ENCODE measurements at regions not wholly inside any gene's neighbourhood (a gene's known extent, or its start where the extent isn't known, plus 50 kb on each side); places are given as distances from the start of the nearest gene placed in this dataset.

- intact Hi-C loops (cut with micrococcal nuclease): no loop called here
- no peaks in the 10 kb centered on the region for H3K27me3 ChIP-seq (ENCODE audit: low read depth)
- H3K36me3 ChIP-seq: no peaks in the 10 kb centered on the region
These were observed 308.4 kb downstream of the SQOR start for GRCh38 chr15:45943240-45943639.

GRCh38 chr15:45946111-45946510 is 311.3 kb downstream of the SQOR start:
- H3K4me3 ChIP-seq: no peak overlapping the region
- no peaks in the 10 kb centered on the region for H3K27me3 ChIP-seq (ENCODE audit: low read depth)
- peaks cover 3% of the 10 kb centered on the region for H3K9me3 ChIP-seq (replicated peaks)
- H3K27ac ChIP-seq (replicated peaks): no peak overlapping the region
- TF ChIP-seq CTCF (IDR thresholded peaks at IDR 0.05; ENCODE audit: borderline replicate concordance): no peak
- H3K36me3 ChIP-seq: no peaks in the 10 kb centered on the region
- H3K4me1 ChIP-seq: no peaks in the 10 kb centered on the region
- intact Hi-C loops (cut with micrococcal nuclease): no loop called here
- no peak for DNase-seq

More at GRCh38 chr15:45943240-45943639, 308.4 kb downstream of the SQOR start:
- Histone ChIP-seq H3K27ac (replicated peaks) (no peak overlapping the region), H3K9me3 (replicated peaks) (no peaks in the 10 kb centered on the region), H3K4me3 (no peak overlapping the region), H3K4me1 (no peaks in the 10 kb centered on the region)
- no peak for DNase-seq
- no peak for TF ChIP-seq CTCF (IDR thresholded peaks at IDR 0.05; ENCODE audit: borderline replicate concordance)

- Histone ChIP-seq H3K27ac (replicated peaks) (no peak overlapping the region), H3K9me3 (replicated peaks) (peaks cover 3% of the 10 kb centered on the region), H3K27me3 (ENCODE audit: low read depth) (no peaks in the 10 kb centered on the region), H3K4me3 (no peak overlapping the region), H3K4me1 (no peaks in the 10 kb centered on the region), H3K36me3 (no peaks in the 10 kb centered on the region)
- TF ChIP-seq CTCF (IDR thresholded peaks at IDR 0.05; ENCODE audit: borderline replicate concordance): no peak
- no peak for DNase-seq
- intact Hi-C loops (cut with micrococcal nuclease): no loop called here
These were observed 313.4 kb downstream of the SQOR start for GRCh38 chr15:45948181-45948621.

GRCh38 chr15:45958924-45959323 is 324.1 kb downstream of the SQOR start:
- Histone ChIP-seq H3K4me1 (no peaks in the 10 kb centered on the region), H3K36me3 (no peaks in the 10 kb centered on the region), H3K27me3 (ENCODE audit: low read depth) (no peaks in the 10 kb centered on the region), H3K9me3 (replicated peaks) (peaks cover 26% of the 10 kb centered on the region), H3K4me3 (no peak overlapping the region), H3K27ac (replicated peaks) (no peak overlapping the region)
- DNase-seq: no peak
- intact Hi-C loops (cut with micrococcal nuclease): no loop called here
- TF ChIP-seq CTCF (IDR thresholded peaks at IDR 0.05; ENCODE audit: borderline replicate concordance): no peak

GRCh38 chr15:45962733-45963132 is 327.9 kb downstream of the SQOR start:
- Histone ChIP-seq H3K36me3 (no peaks in the 10 kb centered on the region), H3K4me1 (no peaks in the 10 kb centered on the region), H3K27ac (replicated peaks) (no peak overlapping the region), H3K27me3 (ENCODE audit: low read depth) (no peaks in the 10 kb centered on the region), H3K9me3 (replicated peaks) (peaks cover 32% of the 10 kb centered on the region), H3K4me3 (no peak overlapping the region)
- TF ChIP-seq CTCF (IDR thresholded peaks at IDR 0.05; ENCODE audit: borderline replicate concordance): no peak
- DNase-seq: no peak
- intact Hi-C loops (cut with micrococcal nuclease): no loop called here

GRCh38 chr15:45970542-45970941 is 335.7 kb downstream of the SQOR start:
- Histone ChIP-seq H3K36me3 (no peaks in the 10 kb centered on the region), H3K4me1 (no peaks in the 10 kb centered on the region), H3K27ac (replicated peaks) (no peak overlapping the region), H3K4me3 (no peak overlapping the region), H3K27me3 (ENCODE audit: low read depth) (no peaks in the 10 kb centered on the region), H3K9me3 (replicated peaks) (peaks cover 8% of the 10 kb centered on the region)
- intact Hi-C loops (cut with micrococcal nuclease): no loop called here
- TF ChIP-seq CTCF (IDR thresholded peaks at IDR 0.05; ENCODE audit: borderline replicate concordance): no peak
- DNase-seq: no peak
